ENCODE measurements at regions not wholly inside any gene's neighbourhood (a gene's known extent, or its start where the extent isn't known, plus 50 kb on each side); places are given as distances from the start of the nearest gene placed in this dataset.

GRCh38 chr11:62073061-62073460 lies 50.8 kb upstream of the INCENP start:
- WGBS, result 94% methylated on average over 4 of the region's 4 CpGs
- no peaks in the 10 kb centered on the region for H3K4me1 ChIP-seq
- no peak overlapping the region for H3K4me3 ChIP-seq
- no peak overlapping the region for H3K27ac ChIP-seq
- DNase-seq (ENCODE audit: low spot score in 2 of 2), result peak in 1 of 2 donors; percentile 9
- no peaks in the 10 kb centered on the region for H3K27me3 ChIP-seq
- no peaks in the 10 kb centered on the region for H3K36me3 ChIP-seq
- TF ChIP-seq POLR2A (IDR thresholded peaks at IDR 0.05), result no peak
- TF ChIP-seq EP300 (IDR thresholded peaks at IDR 0.05), result no peak
- TF ChIP-seq POLR2AphosphoS5 (IDR thresholded peaks at IDR 0.05), result no peak
- TF ChIP-seq, protein P1, sequence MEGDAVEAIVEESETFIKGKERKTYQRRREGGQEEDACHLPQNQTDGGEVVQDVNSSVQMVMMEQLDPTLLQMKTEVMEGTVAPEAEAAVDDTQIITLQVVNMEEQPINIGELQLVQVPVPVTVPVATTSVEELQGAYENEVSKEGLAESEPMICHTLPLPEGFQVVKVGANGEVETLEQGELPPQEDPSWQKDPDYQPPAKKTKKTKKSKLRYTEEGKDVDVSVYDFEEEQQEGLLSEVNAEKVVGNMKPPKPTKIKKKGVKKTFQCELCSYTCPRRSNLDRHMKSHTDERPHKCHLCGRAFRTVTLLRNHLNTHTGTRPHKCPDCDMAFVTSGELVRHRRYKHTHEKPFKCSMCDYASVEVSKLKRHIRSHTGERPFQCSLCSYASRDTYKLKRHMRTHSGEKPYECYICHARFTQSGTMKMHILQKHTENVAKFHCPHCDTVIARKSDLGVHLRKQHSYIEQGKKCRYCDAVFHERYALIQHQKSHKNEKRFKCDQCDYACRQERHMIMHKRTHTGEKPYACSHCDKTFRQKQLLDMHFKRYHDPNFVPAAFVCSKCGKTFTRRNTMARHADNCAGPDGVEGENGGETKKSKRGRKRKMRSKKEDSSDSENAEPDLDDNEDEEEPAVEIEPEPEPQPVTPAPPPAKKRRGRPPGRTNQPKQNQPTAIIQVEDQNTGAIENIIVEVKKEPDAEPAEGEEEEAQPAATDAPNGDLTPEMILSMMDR (IDR thresholded peaks at IDR 0.05), result no peak
- no peaks in the 10 kb centered on the region for H3K9me3 ChIP-seq

DNA sequence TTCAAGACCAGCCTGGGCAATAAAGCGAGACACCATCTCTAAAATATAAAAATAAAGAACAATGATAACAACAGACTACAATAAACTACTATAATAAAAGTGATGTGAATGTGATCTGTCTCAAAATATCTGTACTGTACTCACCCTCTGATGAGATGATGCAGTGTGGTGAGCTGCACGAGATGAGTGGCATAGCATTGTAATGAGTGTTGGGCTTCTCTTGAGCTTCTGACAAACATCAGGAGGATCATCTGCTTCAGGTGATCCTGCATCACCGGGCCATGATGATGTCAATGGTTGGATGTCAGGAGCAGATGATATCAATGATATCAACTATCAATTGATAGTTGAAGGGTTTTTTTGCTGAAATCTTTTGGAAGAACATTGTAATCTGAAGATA lies 52.4 kb upstream of the INCENP start:
- no peak overlapping the region for H3K27ac ChIP-seq
- no peaks in the 10 kb centered on the region for H3K36me3 ChIP-seq
- H3K4me3 ChIP-seq, result no peak overlapping the region
- H3K4me1 ChIP-seq, result no peaks in the 10 kb centered on the region
- H3K27me3 ChIP-seq, result no peaks in the 10 kb centered on the region
- H3K9me3 ChIP-seq, result no peaks in the 10 kb centered on the region
- 87% methylated on average over 3 of the region's 3 CpGs for WGBS
- TF ChIP-seq POLR2A (IDR thresholded peaks at IDR 0.05) (no peak), POLR2AphosphoS5 (IDR thresholded peaks at IDR 0.05) (no peak), EP300 (IDR thresholded peaks at IDR 0.05) (no peak)
- TF ChIP-seq, protein P1 (IDR thresholded peaks at IDR 0.05), result no peak
- DNase-seq (ENCODE audit: low spot score in 2 of 2), result peak in 1 of 2 donors; percentile 1

DNA sequence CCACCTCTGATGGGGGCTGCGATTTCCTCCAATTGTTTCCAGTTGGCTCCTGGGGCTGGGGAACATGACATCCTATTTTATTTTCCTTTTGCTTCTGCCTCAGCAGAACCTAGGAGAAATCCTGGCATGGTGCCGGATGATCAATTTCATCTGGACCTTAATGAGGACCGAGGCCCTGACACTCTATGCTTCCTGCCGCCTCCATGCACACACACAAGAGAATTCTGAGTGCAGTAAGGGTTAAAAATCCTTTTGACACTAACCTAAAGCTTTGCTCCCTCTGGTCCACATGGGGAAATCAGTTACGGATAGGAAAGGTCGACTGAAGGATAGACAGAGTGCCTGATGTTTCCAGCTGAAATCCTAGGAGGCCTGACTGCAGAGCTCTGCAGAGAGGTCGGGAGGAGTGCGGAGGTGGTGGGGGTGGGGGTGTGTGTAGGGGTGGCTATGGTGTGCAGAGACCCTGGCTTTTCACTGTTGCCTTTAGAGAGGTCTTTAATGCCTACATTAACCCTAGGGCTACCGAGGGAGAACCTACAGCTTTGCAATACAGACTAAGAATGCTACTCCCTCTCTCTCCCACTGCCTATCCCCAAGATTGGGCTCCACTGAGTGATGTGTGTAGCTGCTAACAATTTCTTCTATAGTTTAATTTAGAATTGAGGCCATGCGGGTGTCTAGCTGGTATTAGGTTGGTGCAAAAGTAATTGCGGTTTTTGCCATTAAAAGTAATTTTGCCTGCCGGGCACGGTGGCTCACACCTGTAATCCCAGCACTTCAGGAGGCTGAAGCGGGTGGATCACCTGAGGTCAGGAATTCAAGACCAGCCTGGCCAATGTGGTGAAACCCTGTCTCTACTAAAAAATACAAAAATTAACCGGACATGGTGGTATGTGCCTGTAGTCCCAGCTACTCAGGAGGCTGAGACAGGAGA lies 53.6 kb upstream of the INCENP start:
- Histone ChIP-seq H3K27me3 (no peaks in the 10 kb centered on the region), H3K27ac (no peak overlapping the region), H3K36me3 (no peaks in the 10 kb centered on the region), H3K4me1 (no peaks in the 10 kb centered on the region), H3K9me3 (no peaks in the 10 kb centered on the region), H3K4me3 (no peak overlapping the region)
- 66% methylated on average over 15 of the region's 15 CpGs for WGBS
- TF ChIP-seq POLR2A (IDR thresholded peaks at IDR 0.05) (no peak), EP300 (IDR thresholded peaks at IDR 0.05) (no peak), POLR2AphosphoS5 (IDR thresholded peaks at IDR 0.05) (no peak)
- TF ChIP-seq, protein P1 (IDR thresholded peaks at IDR 0.05), result no peak
- peak; percentile 20 to 34 for DNase-seq (ENCODE audit: low spot score in 2 of 2)

DNA sequence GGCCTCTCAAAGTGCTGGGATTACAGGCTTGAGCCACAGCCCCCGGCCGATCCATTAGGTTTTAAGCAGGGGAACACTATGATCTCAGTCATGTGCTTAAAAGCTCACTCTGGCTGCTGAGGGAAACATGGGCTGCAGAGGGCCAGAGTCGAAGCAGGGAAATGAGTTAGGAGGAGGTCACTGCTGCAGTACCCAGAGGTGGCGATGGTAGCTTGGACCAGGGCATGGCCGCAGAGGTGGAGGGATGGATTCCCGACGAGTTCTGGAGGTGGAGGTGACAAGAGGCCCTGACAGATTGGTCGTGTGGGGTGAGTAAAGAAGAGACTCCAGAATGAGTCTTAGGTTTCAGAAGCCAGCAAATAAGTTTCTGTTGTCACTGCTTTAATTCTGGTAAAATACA lies 54.4 kb upstream of the INCENP start:
- TF ChIP-seq EP300 (IDR thresholded peaks at IDR 0.05), result no peak
- TF ChIP-seq, protein P1 (IDR thresholded peaks at IDR 0.05), result no peak
- Histone ChIP-seq H3K4me3 (no peak overlapping the region), H3K27ac (no peak overlapping the region), H3K36me3 (no peaks in the 10 kb centered on the region), H3K4me1 (no peaks in the 10 kb centered on the region), H3K9me3 (no peaks in the 10 kb centered on the region), H3K27me3 (no peaks in the 10 kb centered on the region)
- 79% methylated on average over 8 of the region's 8 CpGs for WGBS
- peak in 1 of 2 donors; percentile 71 for DNase-seq (ENCODE audit: low spot score in 2 of 2)

GRCh38 chr11:62068730-62069129 lies 55.1 kb upstream of the INCENP start:
- WGBS, result 87% methylated on average over 3 of the region's 3 CpGs
- TF ChIP-seq, protein P1 (IDR thresholded peaks at IDR 0.05), result no peak
- TF ChIP-seq POLR2AphosphoS5 (IDR thresholded peaks at IDR 0.05), result no peak
- peak; percentile 4 to 35 for DNase-seq (ENCODE audit: low spot score in 2 of 2)
- Histone ChIP-seq H3K9me3 (no peaks in the 10 kb centered on the region), H3K27ac (no peak overlapping the region), H3K27me3 (no peaks in the 10 kb centered on the region), H3K4me3 (no peak overlapping the region), H3K36me3 (no peaks in the 10 kb centered on the region), H3K4me1 (no peaks in the 10 kb centered on the region)
